DND-41 (cell line): ENCODE measurements at regions not wholly inside any gene's neighbourhood (a gene's known extent, or its start where the extent isn't known, plus 50 kb on each side); places are given as distances from the start of the nearest gene placed in this dataset.

ENCODE experiments used
- ATAC-seq: fragments of 200-7000 bp; cut with Tn5 transposase; 3 replicates; pipeline ENCODE4 v1.9.1; 2021; ENCODE audit warnings: low read depth; ENCODE audit not compliant: insufficient read depth
- DNase-seq: peaks from one replicate; pipeline ENCODE4 v3.0.0-alpha.2; 2020
- H2AFZ ChIP-seq: 2 replicates; pipeline ENCODE4 v1.6.0; 2012; ENCODE audit warnings: low read depth, low read length
- H3K27ac ChIP-seq: 2 replicates; pipeline ENCODE4 v1.5.1; 2012; ENCODE audit warnings: low read length, inconsistent platforms
- H3K27me3 ChIP-seq: fragments of 200-600 bp; sonication (generic); 2 replicates; pipeline ENCODE4 v1.6.0; 2012; ENCODE audit warnings: low read length, mild to moderate bottlenecking, inconsistent platforms; ENCODE audit not compliant: insufficient read depth, poor library complexity
- H3K36me3 ChIP-seq: 2 replicates; pipeline ENCODE4 v1.5.1; 2012; ENCODE audit warnings: low read length, inconsistent platforms; ENCODE audit not compliant: insufficient read depth
- H3K4me1 ChIP-seq: 2 replicates; pipeline ENCODE4 v1.5.1; 2012; ENCODE audit warnings: mild to moderate bottlenecking, low read length; ENCODE audit not compliant: insufficient read depth
- H3K4me2 ChIP-seq: 2 replicates; pipeline ENCODE4 v1.6.0; 2012; ENCODE audit warnings: mild to moderate bottlenecking, moderate library complexity, low read length, inconsistent platforms; ENCODE audit not compliant: insufficient read depth
- H3K4me3 ChIP-seq, 2 experiments: fragments of 200-600 bp in 1 of 2; shearing (Covaris generic) in 1 of 2; 2 replicates each; pipeline ENCODE4 v1.5.1; 2012 to 2016; ENCODE audit warnings: inconsistent platforms in 2 of 2, low read length in 2 of 2, mild to moderate bottlenecking in 2 of 2, low read depth in 1 of 2, moderate library complexity in 1 of 2
- H3K79me2 ChIP-seq: 2 replicates; pipeline ENCODE4 v1.6.0; 2012; ENCODE audit warnings: low read length, inconsistent platforms; ENCODE audit not compliant: insufficient read depth
- H3K9ac ChIP-seq: 2 replicates; pipeline ENCODE4 v1.6.0; 2012; ENCODE audit warnings: low read depth, mild to moderate bottlenecking, inconsistent platforms, low read length, moderate library complexity
- H3K9me3 ChIP-seq: 2 replicates; pipeline ENCODE4 v1.5.1; 2012; ENCODE audit warnings: low read length, moderate library complexity, mild to moderate bottlenecking, inconsistent platforms; ENCODE audit not compliant: insufficient read depth, severe bottlenecking
- H4K20me1 ChIP-seq: 2 replicates; pipeline ENCODE4 v1.6.0; 2012; ENCODE audit warnings: low read length; ENCODE audit not compliant: insufficient read depth
- EZH2 ChIP-seq: IDR thresholded peaks from 3 replicates; pipeline ENCODE4 v1.6.1; 2012; ENCODE audit warnings: borderline replicate concordance, low read depth, mild to moderate bottlenecking, moderate library complexity, low read length, inconsistent platforms; ENCODE audit not compliant: severe bottlenecking
- TF ChIP-seq, protein P1 (sequence below): IDR thresholded peaks from 2 replicates; pipeline ENCODE4 v1.5.1; 2012; ENCODE audit warnings: borderline replicate concordance, low read length, moderate library complexity, mild to moderate bottlenecking; ENCODE audit not compliant: poor library complexity, severe bottlenecking; ENCODE audit errors: extremely low read depth

DNA sequence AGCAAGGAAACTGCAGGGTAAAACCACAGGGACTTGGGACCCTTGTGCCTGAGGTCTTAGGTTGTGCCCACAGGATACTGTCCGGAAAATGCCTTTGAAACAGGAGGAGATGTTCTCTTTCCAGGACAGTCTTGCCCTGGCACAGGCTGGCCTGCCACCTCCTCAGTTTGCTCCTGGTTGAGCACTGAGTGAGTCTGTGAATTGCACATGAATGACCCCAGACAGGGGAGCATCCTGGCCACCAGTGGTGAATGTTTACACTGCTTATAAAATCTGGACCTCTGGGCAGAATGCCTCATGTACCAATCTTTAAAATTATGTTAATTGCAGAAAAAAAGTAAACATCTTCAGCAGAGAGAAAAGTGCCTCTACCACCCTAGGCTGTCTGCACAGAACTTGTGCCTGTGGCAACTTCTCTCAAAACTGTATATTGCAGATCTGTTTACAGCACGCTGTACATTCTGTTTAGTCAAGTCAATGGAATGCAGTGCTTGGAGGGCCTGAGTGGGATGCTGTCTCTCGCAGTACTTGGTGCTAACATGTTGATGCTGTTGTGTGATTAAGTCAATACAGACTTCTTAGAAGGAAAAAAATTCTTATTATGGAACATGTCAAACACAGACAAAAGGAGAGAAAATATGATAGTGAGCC is 242.1 kb downstream of the SOD2 start:
- DNase-seq (no peak), ATAC-seq (no peak)
- Histone ChIP-seq H3K9me3 (no peaks in the 10 kb centered on the region), H3K4me3 (no peak overlapping the region), H3K27me3 (peaks cover 5% of the 10 kb centered on the region), H3K36me3 (no peaks in the 10 kb centered on the region), H2AFZ (no peak overlapping the region), H3K4me2 (no peak overlapping the region), H3K4me1 (no peaks in the 10 kb centered on the region), H3K9ac (no peak overlapping the region), H4K20me1 (no peaks in the 10 kb centered on the region), H3K27ac (no peak overlapping the region), H3K79me2 (no peaks in the 10 kb centered on the region)
- no peak for TF ChIP-seq EZH2
- TF ChIP-seq, protein P1, sequence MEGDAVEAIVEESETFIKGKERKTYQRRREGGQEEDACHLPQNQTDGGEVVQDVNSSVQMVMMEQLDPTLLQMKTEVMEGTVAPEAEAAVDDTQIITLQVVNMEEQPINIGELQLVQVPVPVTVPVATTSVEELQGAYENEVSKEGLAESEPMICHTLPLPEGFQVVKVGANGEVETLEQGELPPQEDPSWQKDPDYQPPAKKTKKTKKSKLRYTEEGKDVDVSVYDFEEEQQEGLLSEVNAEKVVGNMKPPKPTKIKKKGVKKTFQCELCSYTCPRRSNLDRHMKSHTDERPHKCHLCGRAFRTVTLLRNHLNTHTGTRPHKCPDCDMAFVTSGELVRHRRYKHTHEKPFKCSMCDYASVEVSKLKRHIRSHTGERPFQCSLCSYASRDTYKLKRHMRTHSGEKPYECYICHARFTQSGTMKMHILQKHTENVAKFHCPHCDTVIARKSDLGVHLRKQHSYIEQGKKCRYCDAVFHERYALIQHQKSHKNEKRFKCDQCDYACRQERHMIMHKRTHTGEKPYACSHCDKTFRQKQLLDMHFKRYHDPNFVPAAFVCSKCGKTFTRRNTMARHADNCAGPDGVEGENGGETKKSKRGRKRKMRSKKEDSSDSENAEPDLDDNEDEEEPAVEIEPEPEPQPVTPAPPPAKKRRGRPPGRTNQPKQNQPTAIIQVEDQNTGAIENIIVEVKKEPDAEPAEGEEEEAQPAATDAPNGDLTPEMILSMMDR = no peak

DNA sequence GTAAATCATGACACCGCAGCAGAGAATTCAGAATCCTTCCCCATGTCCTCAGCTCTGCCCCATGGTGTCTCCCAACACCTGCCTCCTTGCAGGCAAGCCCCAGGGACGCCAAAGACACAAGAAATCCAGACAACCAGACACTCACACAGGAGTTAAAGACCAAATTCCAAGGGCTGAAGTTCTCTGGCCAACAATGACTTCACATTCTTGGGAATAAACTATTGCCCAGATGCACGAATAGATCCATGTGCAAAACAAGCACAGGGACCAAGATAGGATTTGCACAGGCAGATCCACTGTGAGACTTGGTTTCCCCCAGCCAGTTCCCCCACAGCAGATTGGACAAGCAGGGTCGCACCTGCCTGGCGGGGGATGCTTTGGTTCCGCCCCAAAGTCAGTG is 246.7 kb downstream of the SOD2 start:
- H3K9ac ChIP-seq = no peak overlapping the region
- no peaks in the 10 kb centered on the region for H3K9me3 ChIP-seq
- no peak for TF ChIP-seq EZH2
- TF ChIP-seq, protein P1 = no peak
- no peaks in the 10 kb centered on the region for H4K20me1 ChIP-seq
- peaks cover 21% of the 10 kb centered on the region for H3K27me3 ChIP-seq
- DNase-seq = no peak
- H3K27ac ChIP-seq = no peak overlapping the region
- no peak overlapping the region for H3K4me2 ChIP-seq
- no peak overlapping the region for H3K4me3 ChIP-seq
- no peaks in the 10 kb centered on the region for H3K79me2 ChIP-seq
- ATAC-seq = no peak
- no peaks in the 10 kb centered on the region for H3K36me3 ChIP-seq
- no peaks in the 10 kb centered on the region for H3K4me1 ChIP-seq
- no peak overlapping the region for H2AFZ ChIP-seq

DNA sequence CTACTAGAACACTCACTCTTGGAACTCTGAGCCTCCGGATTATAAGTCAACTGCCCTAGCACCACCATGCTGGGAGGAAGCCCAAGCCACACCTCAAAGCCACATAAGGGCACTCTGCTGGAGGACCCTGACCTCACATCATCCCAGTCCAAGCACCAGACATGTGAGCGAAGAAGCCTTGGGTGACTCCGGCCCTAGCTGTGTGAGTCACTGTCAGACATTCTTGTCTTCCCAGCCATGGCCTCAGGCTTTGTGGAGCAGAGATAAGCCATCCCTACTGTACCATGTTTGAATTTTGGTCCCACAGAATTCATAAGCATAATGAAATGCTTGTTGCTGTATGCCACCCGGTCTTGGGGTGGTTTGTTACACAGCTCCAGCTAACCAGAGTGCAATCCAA is 247.7 kb downstream of the SOD2 start:
- Histone ChIP-seq H3K4me3 (no peak overlapping the region), H3K4me1 (no peaks in the 10 kb centered on the region), H2AFZ (no peak overlapping the region), H3K36me3 (no peaks in the 10 kb centered on the region), H4K20me1 (no peaks in the 10 kb centered on the region), H3K4me2 (no peak overlapping the region), H3K27ac (no peak overlapping the region), H3K79me2 (no peaks in the 10 kb centered on the region), H3K27me3 (peaks cover 24% of the 10 kb centered on the region), H3K9me3 (no peaks in the 10 kb centered on the region), H3K9ac (no peak overlapping the region)
- DNase-seq = no peak
- TF ChIP-seq, protein P1 = no peak
- no peak for TF ChIP-seq EZH2
- ATAC-seq = no peak
